Ovary (tissue), 7 donors: ENCODE measurements at regions not wholly inside any gene's neighbourhood (a gene's known extent, or its start where the extent isn't known, plus 50 kb on each side); places are given as distances from the start of the nearest gene placed in this dataset.

Experiments
- DNase-seq, 5 donors: peaks; one replicate each; pipeline ENCODE4 v3.0.0-alpha.2; 2019 to 2020
- H3K27ac ChIP-seq, 2 donors: fragments of 200-600 bp; one replicate each; pipeline versions ENCODE4 v1.5.1 to v1.8.0; 2019 to 2022
- H3K27me3 ChIP-seq: fragments of 200-600 bp; one replicate; pipeline ENCODE4 v1.8.0; 2022
- H3K36me3 ChIP-seq: fragments of 200-600 bp; sonication (generic); one replicate; pipeline ENCODE4 v1.5.1; 2019
- H3K4me1 ChIP-seq: one replicate; pipeline ENCODE4 v1.8.1; 2013; ENCODE audit warnings: mild to moderate bottlenecking, moderate library complexity; ENCODE audit not compliant: insufficient read depth
- H3K4me3 ChIP-seq: fragments of 200-600 bp; sonication (generic); one replicate; pipeline ENCODE4 v1.5.1; 2017
- H3K9me3 ChIP-seq, 2 donors: fragments of 200-600 bp in 1 of 2; sonication (generic) in 1 of 2; one replicate each; pipeline versions ENCODE4 v1.5.1 to v1.8.1; 2013 to 2019; ENCODE audit warnings: mild to moderate bottlenecking in 1 of 2, moderate library complexity in 1 of 2
- EP300 ChIP-seq: sonication (generic); formaldehyde crosslinking; IDR thresholded peaks from one replicate; pipeline ENCODE4 v1.6.1; 2017; ENCODE audit warnings: antibody characterized with exemption
- POLR2A ChIP-seq: fragments of 450-650 bp; IDR thresholded peaks from one replicate; pipeline ENCODE4 v1.6.1; 2017; ENCODE audit warnings: antibody characterized with exemption, mild to moderate bottlenecking, moderate library complexity
- WGBS, 3 donors: extraction: QIAGEN DNeasy Blood & Tissue Kit in 1 of 3; methylation state at CpG; one replicate each; pipeline versions ENCODE4 v1.1.5 to v1.1.7; 2013 to 2017; 5-methylcytosine and 5-hydroxymethylcytosine counted together
- intact Hi-C, 4 donors: fragments of 100-400 bp; cut with DNase I; formaldehyde crosslinking; loops; one replicate each; pipeline versions ENCODE4 v1.11.0 to v1.15.1; 2022 to 2023
- TF ChIP-seq, protein P1 (sequence below), 3 donors: fragments of 450-650 bp in 2 of 3; fragments of 200-600 bp in 1 of 3; IDR thresholded peaks; one replicate each; pipeline versions ENCODE4 v1.5.1 to v1.8.0; 2016 to 2022; ENCODE audit warnings: antibody characterized with exemption in 3 of 3, mild to moderate bottlenecking in 1 of 3
- donor health status: DM: no; HTN: no; CAD: no; lungs with moderate emphysema.
- donor health status: DM: no; HTN: no; CAD: no.
- donor health status: Bipolar disorder and iron deficiency.
- donor health status: DM: no; HTN: no; CAD: no.
- donor health status: DM: yes; HTN: yes; CAD: no.

DNA sequence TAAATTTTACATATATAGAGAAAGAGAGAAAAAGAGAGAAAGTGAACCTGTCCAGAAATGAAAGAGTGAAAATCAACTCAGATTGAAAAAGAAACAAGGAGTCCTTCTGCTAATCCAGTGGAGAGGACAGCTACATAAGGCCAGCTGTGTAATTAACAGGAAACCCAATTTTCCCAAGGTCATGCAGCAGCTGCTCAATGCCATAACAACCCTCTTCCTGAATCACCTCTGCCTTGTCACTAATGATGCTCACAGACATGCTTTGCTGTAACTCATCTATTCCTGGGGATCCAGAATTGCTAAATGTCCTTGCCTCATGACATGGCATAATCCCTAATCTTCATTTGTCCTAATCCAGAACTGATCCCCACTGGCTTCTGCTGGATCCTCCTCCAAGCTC is 288.6 kb downstream of the NEBL start:
- TF ChIP-seq EP300 (no peak), POLR2A (no peak)
- TF ChIP-seq, protein P1, sequence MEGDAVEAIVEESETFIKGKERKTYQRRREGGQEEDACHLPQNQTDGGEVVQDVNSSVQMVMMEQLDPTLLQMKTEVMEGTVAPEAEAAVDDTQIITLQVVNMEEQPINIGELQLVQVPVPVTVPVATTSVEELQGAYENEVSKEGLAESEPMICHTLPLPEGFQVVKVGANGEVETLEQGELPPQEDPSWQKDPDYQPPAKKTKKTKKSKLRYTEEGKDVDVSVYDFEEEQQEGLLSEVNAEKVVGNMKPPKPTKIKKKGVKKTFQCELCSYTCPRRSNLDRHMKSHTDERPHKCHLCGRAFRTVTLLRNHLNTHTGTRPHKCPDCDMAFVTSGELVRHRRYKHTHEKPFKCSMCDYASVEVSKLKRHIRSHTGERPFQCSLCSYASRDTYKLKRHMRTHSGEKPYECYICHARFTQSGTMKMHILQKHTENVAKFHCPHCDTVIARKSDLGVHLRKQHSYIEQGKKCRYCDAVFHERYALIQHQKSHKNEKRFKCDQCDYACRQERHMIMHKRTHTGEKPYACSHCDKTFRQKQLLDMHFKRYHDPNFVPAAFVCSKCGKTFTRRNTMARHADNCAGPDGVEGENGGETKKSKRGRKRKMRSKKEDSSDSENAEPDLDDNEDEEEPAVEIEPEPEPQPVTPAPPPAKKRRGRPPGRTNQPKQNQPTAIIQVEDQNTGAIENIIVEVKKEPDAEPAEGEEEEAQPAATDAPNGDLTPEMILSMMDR (IDR thresholded peaks at IDR 0.05): no peak
- Histone ChIP-seq H3K9me3 (no peaks in the 10 kb centered on the region), H3K27me3 (no peaks in the 10 kb centered on the region), H3K36me3 (no peaks in the 10 kb centered on the region), H3K27ac (no peak overlapping the region), H3K4me3 (no peak overlapping the region), H3K4me1 (no peaks in the 10 kb centered on the region)
- no peak for DNase-seq
- intact Hi-C loops: no loop called here

DNA sequence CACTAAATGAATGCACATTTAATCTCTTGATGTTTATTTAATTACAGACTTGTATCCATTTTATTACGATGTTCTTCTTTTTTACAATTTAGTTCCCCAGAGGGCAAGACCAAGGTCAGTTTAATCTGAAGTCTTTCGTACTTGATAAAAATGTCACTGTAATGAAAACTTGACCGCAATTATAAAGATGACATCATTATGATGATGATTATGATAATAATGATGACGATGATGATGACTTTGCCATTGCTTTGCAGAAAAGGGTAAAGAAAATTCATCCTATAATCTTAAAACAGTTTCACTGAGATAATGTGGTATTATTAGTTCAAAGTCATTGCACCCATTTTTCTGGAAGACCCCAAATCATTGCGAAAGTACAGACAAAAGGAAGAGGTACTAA is 290.1 kb downstream of the NEBL start:
- Histone ChIP-seq H3K27ac (no peak overlapping the region), H3K4me1 (no peaks in the 10 kb centered on the region), H3K36me3 (no peaks in the 10 kb centered on the region), H3K4me3 (no peak overlapping the region), H3K27me3 (no peaks in the 10 kb centered on the region), H3K9me3 (no peaks in the 10 kb centered on the region)
- no peak for DNase-seq
- intact Hi-C loops: no loop called here
- TF ChIP-seq EP300: no peak
- no peak for TF ChIP-seq POLR2A
- TF ChIP-seq, protein P1 (IDR thresholded peaks at IDR 0.05): no peak
- WGBS, 3 donors: 83 to 85% (median 83%) methylated on average over 5 of the region's 5 CpGs

DNA sequence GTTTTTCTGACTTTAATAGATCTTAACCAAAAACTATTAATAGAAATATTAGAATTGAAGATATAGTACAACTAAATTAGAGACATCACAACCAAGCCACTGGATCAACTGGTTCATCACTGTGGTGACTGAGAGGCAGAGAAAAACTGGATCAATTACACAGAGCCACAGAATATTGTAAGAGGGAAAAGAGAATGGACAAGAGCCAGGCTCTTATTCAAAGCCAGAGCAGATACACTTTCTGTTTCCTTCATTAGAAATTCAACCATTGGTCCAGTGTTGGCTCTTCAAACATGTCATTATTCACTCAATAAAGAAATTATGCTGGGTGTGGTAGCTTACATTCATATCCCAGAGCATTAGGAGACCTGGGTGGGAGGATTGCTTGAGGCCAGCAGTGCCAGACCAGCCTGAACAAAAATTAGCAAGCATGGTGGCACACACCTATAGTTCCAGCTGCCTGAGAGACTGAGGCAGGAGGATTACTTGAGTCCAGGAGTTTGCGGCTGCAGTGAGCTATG is 295.1 kb downstream of the NEBL start:
- DNase-seq: no peak
- Histone ChIP-seq H3K27ac (no peak overlapping the region), H3K4me1 (peaks cover 2% of the 10 kb centered on the region), H3K9me3 (no peaks in the 10 kb centered on the region), H3K36me3 (no peaks in the 10 kb centered on the region), H3K27me3 (no peaks in the 10 kb centered on the region), H3K4me3 (no peak overlapping the region)
- 91 to 100% (median 97%) methylated on average over 1 of the region's 1 CpG for WGBS, 3 donors
- no peak for TF ChIP-seq POLR2A
- intact Hi-C loops: no loop called here

GRCh38 chr10:20598590-20598989 is 298.5 kb downstream of the NEBL start:
- H3K9me3 ChIP-seq: no peaks in the 10 kb centered on the region
- H3K4me3 ChIP-seq: no peak overlapping the region
- H3K36me3 ChIP-seq: no peaks in the 10 kb centered on the region
- no peaks in the 10 kb centered on the region for H3K27me3 ChIP-seq
- peaks cover 2% of the 10 kb centered on the region for H3K4me1 ChIP-seq
- TF ChIP-seq EP300 (no peak), POLR2A (no peak)
- TF ChIP-seq, protein P1 (IDR thresholded peaks at IDR 0.05): no peak
- WGBS, 3 donors: 2 to 3% (median 3%) methylated on average over 3 of the region's 3 CpGs
- peak; percentile 20 to 60 (median 37) for DNase-seq
- H3K27ac ChIP-seq: no peak overlapping the region
- intact Hi-C loops: no loop called here

- intact Hi-C loops: no loop called here
- Histone ChIP-seq H3K27me3 (no peaks in the 10 kb centered on the region), H3K27ac (no peak overlapping the region), H3K4me3 (no peak overlapping the region), H3K9me3 (no peaks in the 10 kb centered on the region), H3K36me3 (no peaks in the 10 kb centered on the region), H3K4me1 (peaks cover 2% of the 10 kb centered on the region)
- DNase-seq: no peak
- WGBS, 3 donors: 53 to 65% (median 62%) methylated on average over 2 of the region's 2 CpGs
- TF ChIP-seq POLR2A (no peak), EP300 (no peak)
- TF ChIP-seq, protein P1 (IDR thresholded peaks at IDR 0.05): no peak
Observed at GRCh38 chr10:20596911-20597310, 300.2 kb downstream of the NEBL start.
